Activated B cell treated with CpG ODN at 0.5 μM for 24 hours (primary cell): ENCODE measurements at regions not wholly inside any gene's neighbourhood (a gene's known extent, or its start where the extent isn't known, plus 50 kb on each side); places are given as distances from the start of the nearest gene placed in this dataset.

Experiments used
- ATAC-seq: fragments of 200-7000 bp; cut with Tn5 transposase; one replicate; pipeline ENCODE4 v1.10.0; 2021; ENCODE audit warnings: low read depth, mild to moderate bottlenecking, moderate library complexity
- CTCF ChIA-PET: fragments of 350-600 bp; sonication (Branson Sonifier 250); formaldehyde crosslinking; loops from one replicate; lab custom pipeline; 2021; ENCODE audit warnings: antibody characterized with exemption; lab: Charles Lee
- POLR2A ChIA-PET: fragments of 350-600 bp; sonication (Branson Sonifier 250); formaldehyde crosslinking; loops from one replicate; lab custom pipeline; 2021; ENCODE audit warnings: antibody characterized with exemption; lab: Charles Lee
- DNase-seq: peaks from one replicate; pipeline ENCODE4 v3.0.0; 2022
- H3K27ac Mint-ChIP-seq: one replicate; pipeline ENCODE4 v1.8.0; 2020; ENCODE audit warnings: mixed read lengths
- H3K27me3 Mint-ChIP-seq: one replicate; pipeline ENCODE4 v1.8.0; 2021; ENCODE audit warnings: mixed read lengths
- H3K36me3 Mint-ChIP-seq: one replicate; pipeline ENCODE4 v1.8.0; 2021; ENCODE audit warnings: low read depth, mixed read lengths
- H3K4me1 Mint-ChIP-seq: one replicate; pipeline ENCODE4 v1.8.0; 2021; ENCODE audit warnings: mixed read lengths
- H3K4me3 Mint-ChIP-seq: one replicate; pipeline ENCODE4 v1.8.0; 2020; ENCODE audit warnings: mild to moderate bottlenecking, mixed read lengths
- H3K9me3 Mint-ChIP-seq: one replicate; pipeline ENCODE4 v1.8.0; 2020; ENCODE audit warnings: mixed read lengths
- CTCF ChIP-seq: fragments of 200-600 bp; IDR thresholded peaks from one replicate; pipeline ENCODE4 v1.8.0; 2022; ENCODE audit warnings: antibody characterized with exemption, mild to moderate bottlenecking
- intact Hi-C: fragments of 100-400 bp; cut with micrococcal nuclease; formaldehyde crosslinking; loops from one replicate; pipeline ENCODE4 v1.15.1; 2024

DNA sequence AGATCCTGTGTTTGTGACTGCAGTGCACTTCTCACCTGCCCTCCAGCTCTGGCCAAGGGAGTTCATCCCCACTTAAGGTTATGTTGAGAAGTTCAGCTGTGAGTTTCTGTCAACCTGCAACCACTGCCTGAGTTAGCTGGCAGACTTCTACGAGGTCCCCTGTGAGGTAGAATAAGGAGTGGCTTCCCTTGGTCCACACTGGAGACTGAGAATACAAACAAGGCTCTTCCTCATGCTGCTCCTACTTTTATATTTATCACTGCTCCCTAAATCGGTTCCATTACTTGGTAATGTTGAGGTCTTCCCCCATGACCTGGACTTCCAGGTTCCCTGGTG lies 353.2 kb upstream of the CWC22 start:
- Mint-ChIP-seq H3K4me3 (peak overlapping the region; percentile 42), H3K4me1 (peaks cover 20% of the 10 kb centered on the region), H3K27ac (peak overlapping the region; percentile 84), H3K36me3 (no peaks in the 10 kb centered on the region), H3K9me3 (peaks cover 2% of the 10 kb centered on the region), H3K27me3 (no peaks in the 10 kb centered on the region)
- intact Hi-C loops = loop anchor here (1.0 to 5.0 kb wide), 3 partner anchors 9 to 38 kb away; no protein-coding TSS in a partner anchor
- POLR2A ChIA-PET = interaction anchor here (1.2 kb wide), 1 partner anchor 620 kb away, joined by 5 read pairs; the partner anchor contains the start of gene UBE2E3
- CTCF ChIA-PET = interaction anchor here (0.6 to 0.9 kb wide), 3 partner anchors 118 to 700 kb away, joined by 3 to 4 read pairs (median 3); no protein-coding TSS in a partner anchor
- ATAC-seq = peak; percentile 37
- DNase-seq = no peak
- TF ChIP-seq CTCF = no peak

GRCh38 chr2:180359522-180360282 lies 352.6 kb upstream of the CWC22 start:
- intact Hi-C loops = loop anchor here (1.0 to 5.0 kb wide), 4 partner anchors 10 to 217 kb away; no protein-coding TSS in a partner anchor
- ChIA-PET POLR2A (interaction anchor here (1.2 kb wide), 1 partner anchor 621 kb away, joined by 5 read pairs; the partner anchor contains the start of gene UBE2E3), CTCF (interaction anchor here (0.6 to 0.9 kb wide), 3 partner anchors 118 to 701 kb away, joined by 3 to 4 read pairs (median 3); no protein-coding TSS in a partner anchor)
- peak overlapping the region; percentile 84 for H3K27ac Mint-ChIP-seq
- peaks cover 2% of the 10 kb centered on the region for H3K9me3 Mint-ChIP-seq
- H3K4me1 Mint-ChIP-seq = peaks cover 20% of the 10 kb centered on the region
- no peaks in the 10 kb centered on the region for H3K27me3 Mint-ChIP-seq
- H3K4me3 Mint-ChIP-seq = peak overlapping the region; percentile 42
- DNase-seq (no peak), ATAC-seq (peak; percentile 95)
- no peak for TF ChIP-seq CTCF
- H3K36me3 Mint-ChIP-seq = no peaks in the 10 kb centered on the region

GRCh38 chr2:180358458-180358857 lies 351.4 kb upstream of the CWC22 start:
- Mint-ChIP-seq H3K9me3 (peaks cover 2% of the 10 kb centered on the region), H3K4me3 (no peak overlapping the region), H3K4me1 (peaks cover 26% of the 10 kb centered on the region), H3K27me3 (no peaks in the 10 kb centered on the region), H3K36me3 (no peaks in the 10 kb centered on the region), H3K27ac (no peak overlapping the region)
- ATAC-seq = no peak
- intact Hi-C loops = loop anchor here (5.0 kb wide), 1 partner anchor 216 kb away; no protein-coding TSS in a partner anchor
- CTCF ChIA-PET = no interaction called here
- no peak for DNase-seq
- TF ChIP-seq CTCF = no peak
- POLR2A ChIA-PET = no interaction called here

GRCh38 chr2:180356676-180357075 lies 349.6 kb upstream of the CWC22 start:
- CTCF ChIA-PET = no interaction called here
- no peak for DNase-seq
- Mint-ChIP-seq H3K4me1 (peaks cover 31% of the 10 kb centered on the region), H3K36me3 (no peaks in the 10 kb centered on the region), H3K27ac (no peak overlapping the region), H3K27me3 (no peaks in the 10 kb centered on the region), H3K4me3 (no peak overlapping the region), H3K9me3 (peaks cover 2% of the 10 kb centered on the region)
- intact Hi-C loops = loop anchor here (5.0 kb wide), 1 partner anchor 214 kb away; no protein-coding TSS in a partner anchor
- TF ChIP-seq CTCF = no peak
- POLR2A ChIA-PET = no interaction called here
- ATAC-seq = no peak

GRCh38 chr2:180352620-180353019 lies 345.5 kb upstream of the CWC22 start:
- intact Hi-C loops = no loop called here
- no peak overlapping the region for H3K27ac Mint-ChIP-seq

More at GRCh38 chr2:180352620-180353019, 345.5 kb upstream of the CWC22 start:
- Mint-ChIP-seq H3K9me3 (peaks cover 7% of the 10 kb centered on the region), H3K36me3 (no peaks in the 10 kb centered on the region), H3K4me3 (no peak overlapping the region), H3K27me3 (no peaks in the 10 kb centered on the region), H3K4me1 (peaks cover 11% of the 10 kb centered on the region)
- POLR2A ChIA-PET = no interaction called here
- CTCF ChIA-PET = no interaction called here
- DNase-seq (no peak), ATAC-seq (no peak)
- TF ChIP-seq CTCF = no peak
